Activated CD4-positive, alpha-beta T cell treated with anti-CD3 and anti-CD28 coated beads, Interleukin-10, Interleukin-2, amounts not matched to agents 100 ng/mL and 50 ng/mL, durations not matched to agents 16 hours and 8 hours (primary cell): ENCODE measurements at regions not wholly inside any gene's neighbourhood (a gene's known extent, or its start where the extent isn't known, plus 50 kb on each side); places are given as distances from the start of the nearest gene placed in this dataset.
"Not testable (repeated sequence)": the region's sequence is repeated elsewhere in the genome, so short reads cannot be mapped to it uniquely, and the experiment has no call there.

ENCODE experiments used
- DNase-seq: peaks from one replicate; pipeline ENCODE4 v3.0.0-alpha.2; 2020

DNA sequence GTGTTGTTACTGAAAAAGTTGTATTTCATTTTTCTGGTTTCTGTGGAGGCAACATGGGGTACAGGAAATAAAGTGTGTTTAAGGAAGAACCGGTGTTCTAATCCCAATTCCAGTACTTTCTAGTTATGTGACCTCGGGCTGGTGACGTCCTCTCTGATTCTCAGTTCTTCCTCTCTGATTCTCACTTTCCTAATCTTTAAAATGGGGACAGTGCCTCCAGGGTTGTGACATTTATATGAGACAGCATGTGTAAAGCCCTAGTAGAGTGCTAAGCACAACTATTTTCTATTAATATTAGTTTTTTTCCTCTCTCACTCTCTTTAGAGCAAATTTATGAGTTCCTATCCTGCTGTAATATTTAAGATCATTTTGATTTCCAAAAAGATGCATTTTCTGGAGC lies 50.9 kb upstream of the PTPDC1 start:
- DNase-seq = no peak

DNA sequence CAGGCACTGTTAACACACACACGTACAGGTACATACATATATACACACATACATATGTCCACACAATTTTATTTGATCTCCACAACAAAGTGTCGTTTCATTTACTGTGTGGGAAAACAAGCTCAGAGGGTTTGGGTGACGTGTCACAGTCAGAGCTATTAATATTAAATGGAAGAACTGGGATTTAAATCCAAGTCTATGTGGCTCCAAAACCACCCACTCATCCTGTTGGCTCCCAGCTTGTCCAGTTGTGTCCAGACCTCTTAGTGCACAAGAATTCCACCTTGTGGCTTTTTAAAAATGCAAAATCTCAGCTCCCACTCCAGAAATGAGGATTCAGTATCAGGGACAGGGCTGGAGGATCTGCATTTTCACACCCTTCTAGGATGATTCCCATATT lies 52.3 kb upstream of the PTPDC1 start:
- no peak for DNase-seq

DNA sequence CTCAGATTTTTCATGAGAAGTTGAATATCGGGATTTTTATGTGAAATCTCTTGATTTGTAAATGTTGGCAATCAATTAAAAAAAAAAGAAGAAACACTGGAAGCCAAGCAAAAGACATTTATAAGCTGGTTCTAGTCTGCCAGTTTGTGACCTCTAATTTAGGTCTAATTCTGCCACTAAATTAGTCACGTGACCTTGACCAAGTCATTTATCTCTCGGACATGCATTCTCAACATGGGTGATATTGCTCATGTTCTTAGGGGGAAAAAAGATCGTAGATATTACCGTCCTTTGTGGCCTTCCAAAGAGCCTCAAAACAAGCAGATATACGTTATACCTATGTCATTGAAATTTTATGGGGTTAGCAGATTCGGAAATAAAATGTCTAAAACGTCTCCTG lies 52.9 kb upstream of the PTPDC1 start:
- no peak for DNase-seq

DNA sequence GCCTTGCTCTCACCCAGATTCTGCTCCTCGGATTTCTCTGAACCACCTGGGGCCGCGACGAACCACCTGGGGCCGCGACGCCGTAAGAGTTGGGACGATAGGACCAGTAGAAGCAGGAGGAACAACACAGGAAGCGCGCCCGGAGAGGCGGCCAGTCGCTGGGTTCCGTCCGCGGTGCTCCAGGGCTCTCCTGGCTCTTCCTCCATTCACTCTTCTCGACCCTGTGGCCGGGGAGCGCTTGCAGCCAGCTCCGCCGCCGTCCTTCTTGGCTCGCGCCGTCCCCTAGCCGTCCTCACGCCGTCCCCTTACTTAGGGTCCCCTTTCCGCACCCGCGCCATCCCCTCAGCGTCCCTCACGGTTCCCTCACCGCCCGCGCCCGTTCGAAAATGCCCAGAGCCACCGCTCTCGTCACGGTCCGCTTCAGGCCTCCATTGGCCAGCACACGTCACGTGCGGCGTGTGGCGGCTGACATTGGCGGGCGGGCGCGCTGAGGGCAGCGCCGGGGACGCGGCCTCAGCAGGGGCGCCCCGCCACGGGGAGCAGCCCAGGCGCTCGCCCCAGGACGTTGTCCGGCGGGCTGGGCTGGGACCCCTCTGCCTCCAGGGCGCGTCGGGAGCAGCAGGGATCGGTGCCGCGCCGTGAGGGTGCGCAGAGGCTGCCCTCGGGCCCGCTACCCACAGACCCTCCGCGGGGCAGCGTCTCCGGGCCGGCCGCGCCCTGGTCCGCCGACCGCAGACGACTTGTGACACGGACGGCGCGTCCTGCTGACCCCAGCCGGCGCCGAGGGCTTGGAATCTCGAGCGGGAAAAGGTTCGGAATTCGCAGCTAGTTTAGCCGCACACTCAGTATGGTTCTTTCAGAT lies 53.7 kb upstream of the PTPDC1 start:
- DNase-seq = peak; percentile 89

DNA sequence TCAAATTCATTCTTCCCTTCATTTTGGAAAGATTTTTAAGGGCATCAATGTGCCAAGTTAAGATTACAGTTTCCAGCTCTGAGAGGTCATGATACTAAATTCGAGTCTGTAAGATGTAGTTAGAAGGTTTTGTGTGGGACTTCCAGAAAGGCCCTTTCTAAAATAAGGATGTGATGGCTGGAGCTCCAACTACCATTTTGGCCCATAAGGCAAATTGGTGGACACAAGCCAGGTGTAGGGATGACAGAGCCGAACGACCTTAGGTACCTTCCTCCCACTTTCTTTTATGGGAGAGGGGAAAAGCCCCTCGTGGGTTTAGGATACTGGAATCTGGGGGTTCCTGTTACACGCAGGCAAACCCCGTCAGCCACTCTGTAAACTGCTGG lies 54.3 kb upstream of the PTPDC1 start:
- no peak for DNase-seq

DNA sequence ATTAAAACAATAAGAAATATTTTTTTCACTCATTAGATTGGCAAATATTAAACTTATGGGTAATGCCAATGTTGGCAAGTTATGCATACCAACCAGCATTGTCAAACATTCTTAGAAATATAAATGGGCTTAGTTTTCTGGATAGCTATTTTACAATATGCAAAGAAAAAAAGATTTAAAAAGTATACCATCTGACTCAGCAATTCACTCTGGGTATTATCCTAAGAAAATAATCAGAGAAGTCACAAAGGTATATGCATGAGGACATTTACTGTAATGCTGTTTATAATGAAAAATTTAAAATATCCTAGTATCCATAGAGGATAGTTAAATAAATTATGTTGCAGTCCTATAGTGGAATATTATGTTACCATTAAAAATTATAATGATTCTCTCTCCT lies 57.4 kb upstream of the PTPDC1 start:
- no peak for DNase-seq

DNA sequence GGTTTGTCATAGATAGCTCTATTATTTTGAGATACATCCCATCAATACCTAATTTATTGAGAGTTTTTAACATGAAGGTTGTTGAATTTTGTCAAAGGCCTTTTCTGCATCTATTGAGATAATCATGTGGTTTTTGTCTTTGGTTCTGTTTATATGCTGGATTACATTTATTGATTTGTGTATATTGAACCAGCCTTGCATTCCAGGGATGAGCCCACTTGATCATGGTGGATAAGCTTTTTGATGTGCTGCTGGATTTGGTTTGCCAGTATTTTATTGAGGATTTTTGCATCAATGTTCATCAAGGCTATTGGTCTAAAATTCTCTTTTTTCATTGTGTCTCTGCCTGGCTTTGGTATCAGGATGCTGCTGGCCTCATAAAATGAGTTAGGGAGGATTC lies 61.8 kb upstream of the PTPDC1 start:
- not testable (repeated sequence) for DNase-seq

DNA sequence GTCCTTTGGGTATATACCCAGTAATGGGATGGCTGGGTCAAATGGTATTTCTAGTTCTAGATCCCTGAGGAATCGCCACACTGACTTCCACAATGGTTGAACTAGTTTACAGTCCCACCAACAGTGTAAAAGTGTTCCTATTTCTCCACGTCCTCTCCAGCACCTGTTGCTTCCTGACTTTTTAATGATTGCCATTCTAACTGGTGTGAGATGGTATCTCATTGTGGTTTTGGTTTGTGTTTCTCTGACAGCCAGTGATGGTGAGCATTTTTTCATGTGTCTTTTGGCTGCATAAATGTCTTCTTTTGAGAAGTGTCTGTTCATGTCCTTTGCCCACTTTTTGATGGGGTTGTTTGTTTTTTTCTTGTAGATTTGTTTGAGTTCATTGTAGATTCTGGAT lies 63.4 kb upstream of the PTPDC1 start:
- DNase-seq = not testable (repeated sequence)

DNA sequence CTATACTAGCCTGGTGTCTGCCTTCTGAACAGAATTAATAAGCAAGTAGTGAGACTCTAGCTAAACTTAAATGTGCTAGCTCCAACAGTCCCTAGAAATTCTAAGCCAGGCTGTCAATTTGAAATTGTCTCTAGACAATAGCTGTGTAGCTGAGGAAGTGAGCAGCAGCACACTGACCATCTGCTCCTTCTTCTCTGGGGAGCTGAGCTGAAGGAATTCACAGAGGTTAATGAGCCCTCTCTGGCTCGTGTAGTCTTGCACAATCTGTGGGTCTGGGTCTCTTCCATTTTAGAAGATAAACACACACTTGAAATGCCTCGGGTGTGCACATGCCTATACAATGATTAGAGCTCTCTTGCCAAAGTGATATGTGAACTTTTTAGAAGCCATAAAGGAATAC lies 63.5 kb upstream of the BARX1 start:
- no peak for DNase-seq

DNA sequence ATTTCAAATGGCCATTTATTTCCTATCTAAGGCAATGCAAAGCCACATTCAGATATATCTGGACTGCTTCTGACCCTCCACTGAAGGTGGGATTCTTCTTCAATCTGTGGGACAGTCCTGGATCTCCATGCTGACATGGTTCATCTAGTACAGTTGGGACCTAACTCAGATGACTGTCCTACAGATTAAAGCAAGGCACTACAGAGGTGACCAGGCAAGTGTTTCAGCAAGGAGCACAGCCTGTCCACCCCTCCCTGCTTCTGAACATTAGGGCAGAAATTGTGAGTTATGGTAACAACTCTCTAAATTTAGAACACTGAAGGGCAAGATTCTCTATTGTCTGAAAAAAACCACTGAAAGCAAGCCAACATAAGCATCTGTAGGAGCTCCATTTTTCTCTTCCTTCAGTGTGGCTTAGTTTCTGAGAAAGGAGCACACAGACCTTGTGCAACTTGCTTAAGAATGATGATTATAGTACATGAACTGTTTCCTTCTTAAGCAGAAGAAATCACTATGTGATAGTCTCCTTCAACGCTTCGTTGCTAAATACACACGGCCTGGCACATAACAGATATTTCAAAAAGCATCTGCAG lies 62.9 kb upstream of the BARX1 start:
- DNase-seq = no peak

DNA sequence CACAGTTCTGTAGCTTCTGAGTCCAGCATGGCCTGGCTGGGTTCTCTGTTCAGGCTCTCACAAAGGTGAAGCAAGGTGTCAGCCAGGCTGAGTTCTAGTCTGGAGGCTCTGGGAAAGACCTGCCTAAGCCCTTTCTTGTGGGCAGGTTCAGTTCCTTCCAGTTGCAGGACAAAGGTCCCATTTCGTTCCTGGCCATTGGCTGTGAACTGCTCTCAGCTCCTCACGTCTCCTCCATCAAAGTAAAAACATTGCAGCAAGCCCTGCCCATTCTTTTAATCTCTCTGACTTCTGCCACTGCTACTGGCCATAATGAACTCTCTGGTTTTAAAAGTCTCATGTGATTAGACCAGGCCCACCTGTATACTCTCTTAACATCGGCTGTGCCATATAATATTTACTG lies 61.6 kb upstream of the BARX1 start:
- no peak for DNase-seq

DNA sequence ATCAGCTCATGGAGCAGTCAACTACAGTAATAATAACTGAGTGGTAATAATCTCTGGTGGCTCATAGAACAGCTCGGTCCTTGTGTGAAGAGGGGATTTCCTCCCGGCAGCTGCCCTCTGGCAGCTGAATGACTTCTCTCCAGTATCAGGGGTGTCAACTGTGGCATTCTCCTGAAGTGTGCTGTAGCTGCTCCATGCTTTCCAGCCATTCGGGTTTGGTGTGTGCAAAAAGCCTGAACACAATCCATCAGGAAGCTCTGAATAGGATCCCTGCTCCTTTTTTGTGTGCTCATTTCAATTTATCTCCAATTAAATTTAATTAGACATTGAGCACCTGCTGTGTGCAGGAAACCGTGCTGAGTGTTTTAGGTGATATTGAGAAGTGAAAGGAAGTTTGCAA lies 59.8 kb upstream of the BARX1 start:
- DNase-seq = no peak

DNA sequence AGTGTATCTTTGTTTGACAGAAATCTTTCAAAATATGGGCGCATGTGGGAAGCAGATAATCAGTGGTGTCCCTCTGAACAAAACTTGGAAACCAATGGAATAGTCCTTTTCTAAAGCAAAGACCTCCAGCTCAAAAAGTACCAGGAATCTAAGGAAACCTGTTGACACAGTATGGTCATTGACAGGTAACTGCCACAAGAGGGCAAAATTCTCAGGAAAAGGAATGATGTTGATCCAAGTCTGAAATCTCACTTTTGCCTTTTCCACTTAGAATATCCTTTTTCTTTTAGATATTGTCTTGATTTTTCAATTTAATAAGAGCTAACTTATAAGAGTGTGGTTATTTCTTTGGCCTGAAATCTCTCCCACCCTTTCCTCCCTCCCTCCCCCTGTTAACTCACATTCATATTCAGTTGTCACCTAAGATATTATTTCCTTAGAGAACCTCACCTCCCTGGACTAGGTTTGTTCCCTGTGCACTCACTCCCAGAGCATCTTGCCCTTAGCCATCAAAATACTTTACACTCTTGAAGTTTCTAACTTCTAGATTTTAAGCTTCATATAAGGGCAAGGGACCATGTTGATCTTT lies 59.0 kb upstream of the BARX1 start:
- peak; percentile 5 for DNase-seq

DNA sequence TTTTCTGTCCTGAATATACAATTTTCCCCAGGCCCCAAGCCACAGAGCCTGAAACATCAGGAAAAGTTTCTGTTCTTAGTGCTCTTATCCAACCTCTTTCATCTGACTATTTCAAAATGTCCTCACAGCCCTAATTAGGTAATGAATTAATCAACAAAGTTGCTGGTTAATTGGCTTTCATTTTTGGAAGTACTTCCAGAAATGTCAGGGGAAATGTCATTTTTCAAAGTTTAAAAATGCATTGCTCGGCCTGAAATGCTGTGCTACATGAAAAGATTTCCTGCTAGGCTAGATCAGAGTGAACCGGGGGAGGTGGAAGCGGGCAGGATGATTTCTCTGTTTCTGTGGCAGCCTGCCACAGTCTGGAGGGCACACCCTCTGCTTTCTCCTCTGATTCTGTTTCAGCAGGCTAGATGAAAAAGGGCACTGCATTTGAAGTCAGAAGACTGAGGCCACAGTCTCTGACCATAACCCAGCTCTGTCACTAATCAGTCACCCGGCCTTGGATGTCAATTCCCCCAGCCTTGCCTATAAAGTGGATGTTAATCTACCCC lies 55.9 kb upstream of the BARX1 start:
- no peak for DNase-seq

DNA sequence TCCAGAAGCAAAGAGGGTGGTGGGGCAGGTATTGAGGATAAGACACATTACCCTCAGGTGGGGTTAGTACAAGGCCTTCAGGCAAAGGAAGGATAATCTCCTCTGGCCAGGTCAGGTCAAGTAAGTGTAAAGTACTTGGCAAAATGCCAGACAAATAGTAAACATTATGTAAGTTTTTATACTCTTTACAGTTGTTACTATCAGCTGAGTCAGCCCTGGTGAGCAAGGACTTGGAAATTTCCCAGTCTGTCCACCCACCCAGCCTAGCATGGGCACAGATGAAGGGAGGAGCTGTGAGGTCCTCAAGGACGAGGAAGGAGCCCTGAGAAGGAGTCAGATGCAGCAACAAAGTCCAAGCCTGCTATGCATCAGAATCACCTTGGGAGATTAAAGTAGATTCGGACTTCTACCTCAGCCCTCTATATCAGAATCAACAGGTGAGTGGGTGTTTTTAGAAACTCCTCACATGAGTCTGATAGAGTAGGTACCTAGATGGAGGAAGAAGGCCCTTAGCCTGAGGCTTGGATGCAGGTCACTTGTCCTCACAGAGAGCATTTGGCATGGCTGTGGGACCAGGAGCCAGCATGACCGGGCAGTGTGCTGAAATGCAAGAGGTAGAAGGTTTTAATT lies 50.2 kb upstream of the BARX1 start:
- no peak for DNase-seq
